ENCODE measurements at regions not wholly inside any gene's neighbourhood (a gene's known extent, or its start where the extent isn't known, plus 50 kb on each side); places are given as distances from the start of the nearest gene placed in this dataset.

DNA sequence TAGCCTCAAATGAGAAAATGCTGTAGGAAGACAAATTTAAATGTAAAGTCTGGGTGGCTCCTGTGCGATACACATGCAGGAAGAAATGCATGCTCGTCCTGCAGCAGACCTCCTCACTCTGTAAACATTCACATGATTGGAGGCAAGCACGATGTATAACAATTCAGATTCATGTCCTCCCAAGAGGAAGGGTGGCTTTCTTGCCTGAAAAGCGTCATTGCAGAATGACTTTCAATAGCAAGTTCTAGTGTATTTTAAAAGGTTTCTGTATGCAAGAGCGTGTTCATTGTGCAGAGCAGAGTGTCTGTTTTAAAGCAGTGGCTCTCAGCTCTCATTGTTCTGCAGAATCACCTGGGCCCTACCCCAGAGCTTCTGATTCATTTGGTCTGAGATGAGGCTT, 170.3 kb upstream of the CELF2 start:
- in situ Hi-C loops (cut with MboI; ENCODE audit: low sequenced_read_pairs, unreplicated experiment), result no loop called here
- no peak for DNase-seq (ENCODE audit: low spot score)
- no peak for TF ChIP-seq CTCF (IDR thresholded peaks at IDR 0.05; ENCODE audit: borderline replicate concordance, control extremely low read depth, extremely low read depth, insufficient read depth, missing control alignments)

- no peak for DNase-seq (ENCODE audit: low spot score)
- no peak for TF ChIP-seq CTCF (IDR thresholded peaks at IDR 0.05; ENCODE audit: borderline replicate concordance, control extremely low read depth, extremely low read depth, insufficient read depth, missing control alignments)
- in situ Hi-C loops (cut with MboI; ENCODE audit: low sequenced_read_pairs, unreplicated experiment), result no loop called here
Observed at GRCh38 chr10:10848488-10849111, 169.1 kb upstream of the CELF2 start.

DNA sequence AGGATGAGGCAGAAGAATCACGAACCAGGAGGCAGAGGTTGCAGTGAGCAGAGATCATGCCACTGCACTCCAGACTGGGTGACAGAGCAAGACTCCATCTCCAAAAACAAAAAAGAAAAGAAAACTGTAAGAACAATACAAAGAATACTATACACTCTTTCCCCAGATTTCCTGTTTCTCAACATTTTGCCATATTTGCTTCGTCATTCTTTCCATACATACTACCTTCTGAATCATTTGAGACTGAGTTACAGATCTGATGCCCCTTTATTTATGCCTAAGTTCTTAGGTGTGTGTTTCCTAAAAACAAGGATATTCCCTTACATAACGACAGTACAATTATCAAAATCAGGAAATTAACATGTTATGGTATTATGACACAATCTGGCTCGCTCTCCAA, 168.4 kb upstream of the CELF2 start:
- DNase-seq (ENCODE audit: low spot score), result no peak

GRCh38 chr10:10850214-10850613, 167.5 kb upstream of the CELF2 start:
- no peak for TF ChIP-seq CTCF (IDR thresholded peaks at IDR 0.05; ENCODE audit: borderline replicate concordance, control extremely low read depth, extremely low read depth, insufficient read depth, missing control alignments)
- in situ Hi-C loops (cut with MboI; ENCODE audit: low sequenced_read_pairs, unreplicated experiment), result no loop called here
- no peak for DNase-seq (ENCODE audit: low spot score)

More for the DNA sequence above, 168.4 kb upstream of the CELF2 start:
- in situ Hi-C loops (cut with MboI; ENCODE audit: low sequenced_read_pairs, unreplicated experiment), result no loop called here
- TF ChIP-seq CTCF (IDR thresholded peaks at IDR 0.05; ENCODE audit: borderline replicate concordance, control extremely low read depth, extremely low read depth, insufficient read depth, missing control alignments), result no peak

DNA sequence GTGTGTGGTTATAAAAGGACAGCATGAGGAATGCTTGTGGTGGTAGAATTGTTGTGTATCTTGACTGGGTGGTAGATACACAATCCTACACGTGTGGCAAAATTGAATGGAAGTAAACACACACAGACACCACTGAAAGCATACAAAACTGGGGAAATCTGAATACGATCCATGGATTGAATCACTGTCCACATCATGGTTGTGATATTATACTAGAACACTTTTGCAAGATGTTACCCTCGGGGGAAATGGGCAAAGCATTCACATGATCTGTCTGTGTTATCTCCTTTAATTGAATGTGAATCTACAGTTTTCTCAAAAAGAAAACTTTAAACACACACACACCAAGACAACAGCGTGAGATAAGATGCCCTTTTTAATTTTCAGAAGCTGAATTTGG, 165.2 kb upstream of the CELF2 start:
- DNase-seq (ENCODE audit: low spot score), result no peak
- in situ Hi-C loops (cut with MboI; ENCODE audit: low sequenced_read_pairs, unreplicated experiment), result no loop called here
- no peak for TF ChIP-seq CTCF (IDR thresholded peaks at IDR 0.05; ENCODE audit: borderline replicate concordance, control extremely low read depth, extremely low read depth, insufficient read depth, missing control alignments)

DNA sequence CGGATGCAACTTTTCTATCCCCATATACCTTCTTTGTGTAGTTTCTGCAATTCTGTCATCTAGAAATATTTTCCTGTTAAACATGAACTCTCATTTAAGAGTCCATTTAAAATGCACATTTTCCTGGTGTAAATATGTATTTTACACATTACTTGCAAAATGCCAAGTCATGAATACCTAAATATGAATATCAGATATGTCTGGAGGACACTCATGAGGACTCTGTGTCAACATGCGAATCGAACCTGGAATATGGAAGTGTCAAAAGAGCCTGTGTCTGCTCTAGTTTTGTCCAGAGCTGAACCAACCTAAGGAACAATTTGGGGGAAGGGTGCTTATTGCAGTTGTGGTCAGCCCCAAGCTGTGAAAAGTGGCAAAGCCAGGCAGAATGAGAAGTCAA, 163.7 kb upstream of the CELF2 start:
- in situ Hi-C loops (cut with MboI; ENCODE audit: low sequenced_read_pairs, unreplicated experiment), result no loop called here
- no peak for DNase-seq (ENCODE audit: low spot score)
- no peak for TF ChIP-seq CTCF (IDR thresholded peaks at IDR 0.05; ENCODE audit: borderline replicate concordance, control extremely low read depth, extremely low read depth, insufficient read depth, missing control alignments)
